GM18858 (cell line): ENCODE measurements at regions not wholly inside any gene's neighbourhood (a gene's known extent, or its start where the extent isn't known, plus 50 kb on each side); places are given as distances from the start of the nearest gene placed in this dataset.

ENCODE experiments used
- ATAC-seq: cut with Tn5 transposase; IDR thresholded peaks from one replicate; pipeline ENCODE4 v1.9.1; 2021; ENCODE audit not compliant: unreplicated experiment

- ATAC-seq, result no peak
Observed at GRCh38 chr19:28793391-28794168, 419.4 kb downstream of the UQCRFS1 start.

GRCh38 chr19:28785971-28786370, 427.0 kb downstream of the UQCRFS1 start:
- no peak for ATAC-seq

DNA sequence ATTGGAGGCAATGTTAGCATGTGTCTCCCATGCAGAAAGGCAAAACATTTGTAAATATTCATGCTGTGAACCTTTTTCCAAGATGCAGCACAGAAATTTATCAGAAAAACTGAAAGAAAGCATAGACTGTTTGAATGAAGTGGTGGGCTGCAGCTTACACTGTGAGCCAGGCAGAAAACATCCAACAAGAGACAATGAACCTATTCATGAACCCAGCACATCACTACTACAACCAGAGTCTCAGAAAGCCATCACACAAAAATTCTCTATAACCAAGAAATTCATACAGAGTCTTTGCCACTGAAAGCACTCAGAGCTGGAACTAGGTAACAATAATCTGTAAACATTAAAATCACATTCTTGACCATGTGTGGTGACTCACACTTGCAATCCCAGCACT, 448.9 kb downstream of the UQCRFS1 start:
- no peak for ATAC-seq

GRCh38 chr19:28746478-28746877, 466.5 kb downstream of the UQCRFS1 start:
- no peak for ATAC-seq

GRCh38 chr19:28744943-28745342, 468.0 kb downstream of the UQCRFS1 start:
- ATAC-seq, result no peak

DNA sequence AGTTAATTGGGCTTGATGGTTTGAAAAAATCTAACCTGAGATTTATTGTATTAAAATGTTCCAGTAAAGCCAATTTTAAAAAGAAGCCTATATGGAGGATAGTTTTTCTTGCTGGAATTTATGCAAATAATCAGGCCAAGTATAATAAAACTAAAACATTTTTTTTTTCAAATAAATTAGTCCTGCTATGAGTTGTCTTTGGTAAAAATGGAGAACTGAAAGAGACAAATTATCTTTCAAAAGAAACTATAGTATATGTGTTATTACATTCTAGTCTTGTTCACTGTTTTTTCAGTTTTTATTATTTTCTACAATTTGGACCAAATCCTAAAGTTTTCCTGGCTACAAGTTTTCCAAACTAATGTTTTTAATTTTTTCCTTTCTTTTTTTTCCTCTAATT, 468.9 kb downstream of the UQCRFS1 start:
- ATAC-seq, result no peak

- no peak for ATAC-seq
Observed at GRCh38 chr19:28737021-28737895, 475.7 kb downstream of the UQCRFS1 start.

DNA sequence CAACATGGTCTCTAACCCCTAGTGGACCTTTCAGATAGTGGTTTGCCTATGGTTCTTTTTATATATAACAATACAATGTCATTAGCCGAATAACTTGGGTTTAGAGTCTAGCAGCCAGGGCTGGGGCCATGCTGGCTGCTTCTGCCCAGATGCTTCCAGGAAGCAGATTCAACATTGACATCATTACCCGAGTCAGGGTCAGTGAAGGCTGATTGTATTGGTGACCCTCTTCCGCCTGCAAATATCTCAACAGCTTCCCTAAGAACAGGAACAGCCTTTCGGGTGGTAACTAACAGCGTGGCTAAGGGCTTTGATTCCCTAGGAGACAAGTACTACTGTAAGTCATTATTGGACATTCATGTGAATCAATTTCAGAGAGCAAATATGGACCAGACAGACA, 476.4 kb downstream of the UQCRFS1 start:
- no peak for ATAC-seq

DNA sequence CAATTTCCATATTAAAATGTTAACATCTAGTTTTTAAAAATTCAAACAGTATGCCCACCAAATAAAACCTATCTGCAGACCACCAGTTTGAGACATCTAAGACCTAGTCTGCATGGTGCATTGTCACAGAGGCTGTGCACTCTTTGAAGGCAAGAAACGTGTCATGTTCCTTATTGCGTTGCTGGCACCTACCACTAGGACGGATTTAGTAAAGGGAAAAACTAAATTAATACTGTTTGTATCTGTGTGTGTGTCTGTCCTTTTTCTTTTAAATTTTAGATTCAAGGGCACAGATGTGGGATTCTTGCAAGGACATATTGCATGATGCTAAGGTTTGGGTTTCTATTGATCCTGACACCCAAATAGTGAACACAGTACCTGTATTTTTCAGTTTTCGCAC, 481.4 kb downstream of the UQCRFS1 start:
- ATAC-seq, result no peak

DNA sequence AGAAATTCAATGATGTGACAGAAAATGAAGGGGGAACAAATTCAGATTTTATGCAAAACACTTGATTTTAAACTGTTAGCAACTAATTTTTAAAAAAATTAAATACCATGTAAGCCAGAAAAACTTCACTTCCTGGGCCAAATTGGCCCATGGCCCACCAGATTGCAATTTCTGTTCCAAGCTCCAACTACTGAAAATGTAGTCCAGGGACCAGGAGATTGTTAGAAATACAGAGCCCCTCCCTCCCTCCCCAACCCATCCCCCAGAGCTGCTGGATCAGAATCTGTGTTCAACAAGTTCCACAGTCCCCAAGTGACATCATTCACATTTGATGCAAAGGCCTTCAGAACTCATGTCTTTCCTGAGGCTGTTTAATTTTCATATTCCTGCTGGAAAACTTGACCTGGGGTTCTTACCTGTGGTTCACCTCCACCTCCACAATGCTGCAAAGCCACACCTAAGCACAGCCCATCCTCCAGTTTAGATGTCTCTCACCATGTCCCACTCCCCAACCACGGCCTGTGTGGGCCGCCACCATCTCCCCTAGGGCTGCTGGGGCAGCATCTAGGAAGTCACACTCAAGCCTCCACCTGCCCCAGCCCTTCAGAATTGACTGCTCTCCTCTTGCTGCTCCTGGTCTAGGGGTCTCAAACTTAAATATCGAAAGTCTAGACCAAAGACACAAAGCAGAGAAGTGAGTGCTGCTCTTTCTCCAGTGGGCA, 482.0 kb downstream of the UQCRFS1 start:
- ATAC-seq, result no peak

DNA sequence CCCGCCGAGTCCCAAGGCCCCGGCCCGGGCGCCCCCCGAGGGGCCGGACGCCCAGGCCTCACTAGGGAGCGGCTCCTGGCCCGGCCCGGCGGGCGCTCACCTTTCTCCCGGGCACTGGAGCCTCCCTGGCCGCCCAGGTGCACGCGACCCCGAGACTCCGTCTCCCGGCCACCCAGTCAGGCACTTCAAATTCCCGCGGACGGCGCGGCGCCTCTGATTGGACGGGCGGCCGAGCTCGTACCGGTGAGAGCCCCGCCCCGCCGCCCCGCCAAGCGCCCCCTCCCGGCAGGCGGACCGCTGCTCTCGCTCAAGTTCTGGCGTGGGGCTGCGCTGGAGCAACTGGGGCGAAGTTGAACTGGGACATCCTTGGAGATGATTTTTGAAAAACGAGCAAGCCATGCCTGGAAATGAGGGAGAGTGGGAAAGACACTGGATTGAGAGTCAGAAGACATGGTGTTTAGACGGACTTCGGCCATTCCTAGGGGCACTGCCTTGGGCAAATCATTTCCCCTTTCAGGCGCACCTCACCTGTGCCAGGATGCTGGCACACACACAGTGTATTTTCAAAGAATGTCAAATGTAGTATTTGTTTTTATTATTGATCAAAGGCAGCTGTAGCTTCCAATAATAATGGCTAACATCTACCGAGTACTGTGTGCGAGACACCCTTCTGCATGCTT, 485.3 kb downstream of the UQCRFS1 start:
- ATAC-seq, result no peak

DNA sequence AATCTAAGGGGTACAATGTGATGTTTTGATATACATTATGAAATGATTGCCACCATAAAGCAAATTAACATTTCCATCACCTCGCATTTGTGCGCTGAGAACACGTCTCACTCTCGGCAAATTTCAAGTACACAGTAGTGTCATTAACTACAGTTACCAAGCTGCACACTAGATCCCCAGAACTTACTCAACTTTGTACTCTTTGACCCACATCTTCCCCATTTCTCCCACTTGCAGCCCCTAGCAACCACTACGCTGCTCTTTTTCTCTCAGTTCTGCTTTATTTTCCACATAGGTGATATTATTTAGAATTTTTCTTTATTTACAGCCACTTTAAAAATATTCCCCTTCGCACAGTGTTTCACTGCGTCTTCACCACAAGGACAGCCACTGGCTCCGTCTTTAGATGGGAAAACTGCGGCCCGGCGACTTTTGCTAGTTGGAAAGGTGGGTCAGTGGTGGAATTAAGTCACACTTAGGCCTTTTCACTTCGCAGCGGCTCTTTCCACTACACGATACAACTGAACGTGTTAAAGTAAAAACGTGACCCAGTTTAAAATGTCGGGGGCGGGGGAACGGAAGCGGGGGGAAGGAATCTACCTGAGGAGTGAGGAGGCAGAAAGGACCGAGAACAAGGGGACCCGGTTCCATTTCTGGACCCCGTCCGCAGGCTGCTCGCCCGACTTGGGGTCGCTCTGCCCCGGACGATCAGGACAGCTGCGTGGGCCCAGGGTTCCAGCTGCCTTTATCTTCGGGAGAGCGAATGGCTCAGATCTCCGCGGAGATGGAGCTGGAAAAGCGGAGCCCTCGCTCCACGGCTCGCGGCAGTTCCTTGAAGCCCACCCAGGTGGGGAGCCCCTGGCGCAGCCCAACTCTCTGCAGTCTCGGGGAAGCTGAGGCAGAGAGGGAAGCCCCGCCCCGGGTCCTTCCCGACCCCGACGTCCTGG, 486.1 kb downstream of the UQCRFS1 start:
- ATAC-seq, result no peak

- ATAC-seq, result no peak
Observed at GRCh38 chr19:28718909-28719308, 494.0 kb downstream of the UQCRFS1 start.

GRCh38 chr19:28715157-28715556, 497.8 kb downstream of the UQCRFS1 start:
- no peak for ATAC-seq

DNA sequence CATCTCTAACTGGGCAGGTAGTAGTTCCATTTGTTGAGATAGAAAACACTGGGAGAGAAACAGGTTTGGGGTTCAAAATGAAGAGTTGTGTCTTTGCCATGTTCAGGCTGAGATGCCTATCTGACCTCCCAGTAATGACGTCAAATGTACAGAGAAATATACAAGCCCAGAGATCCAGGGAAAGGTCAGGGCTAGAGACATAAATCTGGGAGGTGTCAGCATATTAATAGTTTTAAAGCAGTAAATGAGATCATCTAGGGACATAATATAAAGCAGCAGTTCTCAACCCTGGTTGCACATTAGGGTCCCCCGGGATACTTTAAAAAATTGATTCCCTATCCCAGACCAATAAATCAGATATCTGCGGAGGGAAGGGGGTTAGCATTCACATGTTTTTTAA, 501.5 kb downstream of the UQCRFS1 start:
- no peak for ATAC-seq

- no peak for ATAC-seq
Observed at GRCh38 chr19:28710278-28710677, 502.7 kb downstream of the UQCRFS1 start.

DNA sequence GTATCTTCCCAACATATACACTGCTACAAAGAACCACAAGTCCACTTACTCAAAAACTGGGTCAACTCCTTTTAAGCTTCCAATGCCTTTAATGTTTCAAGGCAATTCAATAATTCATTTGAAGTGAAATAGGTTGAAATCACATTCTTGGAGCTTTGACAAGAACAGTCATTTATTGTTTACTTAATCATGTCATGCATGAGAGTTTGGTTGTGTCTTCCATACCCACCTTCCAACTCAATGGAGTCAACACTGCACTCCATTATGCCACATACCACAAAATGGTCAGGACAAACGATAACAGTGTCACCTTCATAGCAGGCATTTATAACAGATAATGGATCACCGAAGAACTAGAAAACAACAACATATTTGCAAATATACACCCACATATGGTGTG, 506.3 kb downstream of the UQCRFS1 start:
- ATAC-seq, result no peak

DNA sequence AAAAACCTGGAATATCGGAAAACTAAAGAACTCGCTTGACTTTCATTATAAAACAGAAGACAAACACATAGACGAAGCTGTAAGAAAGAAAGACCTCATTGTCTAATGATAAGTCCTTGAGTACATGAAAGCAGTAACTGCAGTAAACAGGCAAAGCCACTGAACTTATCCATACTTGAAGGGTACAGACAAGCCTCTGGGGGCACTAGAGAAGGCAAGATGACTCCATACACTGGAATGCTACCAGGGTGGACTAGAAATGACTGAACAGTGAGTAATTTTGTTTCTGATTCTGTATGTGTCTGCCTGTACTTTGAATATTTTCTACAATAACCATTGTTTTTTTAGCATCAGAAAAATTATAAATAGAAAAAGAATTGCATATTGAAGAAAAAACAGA, 507.9 kb downstream of the UQCRFS1 start:
- ATAC-seq, result no peak

DNA sequence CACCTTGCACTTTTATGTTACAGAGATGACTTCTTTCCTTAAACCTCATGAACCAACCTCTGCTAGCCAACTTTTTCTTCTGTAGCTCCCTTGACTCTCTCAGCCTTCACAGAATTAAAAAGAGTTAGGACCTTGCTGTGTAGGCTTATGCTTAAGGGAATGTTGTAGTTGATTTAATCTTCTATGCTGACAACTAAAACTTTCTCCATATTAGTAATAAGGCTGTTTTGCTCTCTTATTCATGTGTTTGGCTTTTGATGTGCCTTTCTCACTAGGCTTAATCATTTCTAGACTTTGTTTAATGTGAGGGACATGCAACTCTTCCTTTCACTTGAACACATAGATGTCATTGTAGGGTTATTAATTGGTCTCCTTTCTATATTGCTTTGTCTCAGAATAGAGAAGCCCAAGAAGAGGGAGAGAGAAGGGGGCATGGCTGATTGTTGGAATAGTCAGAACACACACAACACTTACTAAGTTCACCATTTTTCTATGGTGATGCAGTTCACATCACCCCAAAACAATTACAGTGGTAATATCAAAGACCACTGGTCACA, 509.5 kb downstream of the UQCRFS1 start:
- no peak for ATAC-seq

GRCh38 chr19:28701491-28701890, 511.5 kb downstream of the UQCRFS1 start:
- ATAC-seq, result no peak
